ENCODE measurements at regions not wholly inside any gene's neighbourhood (a gene's known extent, or its start where the extent isn't known, plus 50 kb on each side); places are given as distances from the start of the nearest gene placed in this dataset.

DNA sequence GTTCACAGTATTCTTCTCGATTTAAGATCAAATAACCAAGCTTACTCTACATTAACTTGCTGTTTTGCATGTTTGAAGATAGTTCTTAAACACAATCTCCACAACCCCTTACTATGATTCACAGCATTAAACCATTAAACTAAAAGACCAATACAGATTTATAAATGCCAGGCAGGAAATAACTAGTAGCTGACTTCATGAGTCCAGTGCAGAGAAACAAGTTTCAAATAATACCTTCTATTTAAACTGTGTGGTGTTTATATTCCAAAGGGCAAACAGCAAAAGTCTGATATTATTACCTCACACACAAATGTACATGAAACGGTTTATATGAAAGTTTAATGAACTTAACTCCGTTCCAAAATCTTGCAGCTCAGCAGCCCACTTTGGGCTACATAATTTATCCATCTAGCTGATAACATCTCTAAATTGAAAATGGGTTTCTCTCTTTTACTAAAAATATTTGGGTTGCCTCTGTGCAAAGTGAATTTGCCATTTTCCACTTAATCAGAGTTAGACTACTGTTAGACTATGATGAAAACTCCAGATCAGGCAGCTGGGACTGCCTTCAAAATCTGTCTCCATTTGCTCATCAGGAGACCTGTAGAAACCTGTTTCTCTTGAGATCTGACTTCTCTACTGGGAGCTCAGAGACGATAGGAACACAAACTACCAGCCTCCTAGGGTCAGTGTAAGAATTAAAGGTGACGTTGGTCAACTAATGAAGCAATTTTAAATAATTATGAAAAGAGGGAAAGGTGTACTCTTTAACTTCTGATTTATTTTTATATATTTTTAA lies 287.3 kb downstream of the FZD1 start:
- no peak for DNase-seq (ENCODE audit: low read depth)
- TF ChIP-seq, protein P1, sequence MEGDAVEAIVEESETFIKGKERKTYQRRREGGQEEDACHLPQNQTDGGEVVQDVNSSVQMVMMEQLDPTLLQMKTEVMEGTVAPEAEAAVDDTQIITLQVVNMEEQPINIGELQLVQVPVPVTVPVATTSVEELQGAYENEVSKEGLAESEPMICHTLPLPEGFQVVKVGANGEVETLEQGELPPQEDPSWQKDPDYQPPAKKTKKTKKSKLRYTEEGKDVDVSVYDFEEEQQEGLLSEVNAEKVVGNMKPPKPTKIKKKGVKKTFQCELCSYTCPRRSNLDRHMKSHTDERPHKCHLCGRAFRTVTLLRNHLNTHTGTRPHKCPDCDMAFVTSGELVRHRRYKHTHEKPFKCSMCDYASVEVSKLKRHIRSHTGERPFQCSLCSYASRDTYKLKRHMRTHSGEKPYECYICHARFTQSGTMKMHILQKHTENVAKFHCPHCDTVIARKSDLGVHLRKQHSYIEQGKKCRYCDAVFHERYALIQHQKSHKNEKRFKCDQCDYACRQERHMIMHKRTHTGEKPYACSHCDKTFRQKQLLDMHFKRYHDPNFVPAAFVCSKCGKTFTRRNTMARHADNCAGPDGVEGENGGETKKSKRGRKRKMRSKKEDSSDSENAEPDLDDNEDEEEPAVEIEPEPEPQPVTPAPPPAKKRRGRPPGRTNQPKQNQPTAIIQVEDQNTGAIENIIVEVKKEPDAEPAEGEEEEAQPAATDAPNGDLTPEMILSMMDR (IDR thresholded peaks at IDR 0.05; ENCODE audit: control insufficient read depth, extremely low read depth, insufficient read depth), result no peak
- no peak overlapping the region for H3K4me3 ChIP-seq (ENCODE audit: low read depth, low read length)

- no peak for DNase-seq (ENCODE audit: low read depth)
- TF ChIP-seq, protein P1 (IDR thresholded peaks at IDR 0.05; ENCODE audit: control insufficient read depth, extremely low read depth, insufficient read depth), result no peak
- no peak overlapping the region for H3K4me3 ChIP-seq (ENCODE audit: low read depth, low read length)
Measured at GRCh38 chr7:91553410-91553895, 289.2 kb downstream of the FZD1 start.

DNA sequence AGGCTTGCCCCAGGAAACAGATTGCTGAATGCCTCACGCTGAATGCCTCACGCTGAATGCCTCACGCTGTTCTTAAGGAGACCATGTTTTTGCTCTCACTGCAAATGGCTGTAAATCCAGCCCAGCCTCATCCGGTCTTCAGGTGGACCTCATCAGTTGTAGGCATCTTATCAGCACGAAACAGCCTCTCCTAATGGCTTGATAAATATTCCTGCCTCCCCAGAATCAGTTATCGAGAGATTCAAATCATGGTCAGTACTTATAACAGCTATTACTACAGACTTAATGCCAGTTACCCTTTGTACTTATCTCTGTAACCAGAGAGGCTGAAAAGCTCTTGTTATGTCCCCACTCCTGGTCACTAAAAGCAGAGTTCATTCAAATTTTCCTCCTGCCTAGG lies 290.6 kb downstream of the FZD1 start:
- no peak for DNase-seq (ENCODE audit: low read depth)
- H3K4me3 ChIP-seq (ENCODE audit: low read depth, low read length), result no peak overlapping the region
- TF ChIP-seq, protein P1 (IDR thresholded peaks at IDR 0.05; ENCODE audit: control insufficient read depth, extremely low read depth, insufficient read depth), result no peak

DNA sequence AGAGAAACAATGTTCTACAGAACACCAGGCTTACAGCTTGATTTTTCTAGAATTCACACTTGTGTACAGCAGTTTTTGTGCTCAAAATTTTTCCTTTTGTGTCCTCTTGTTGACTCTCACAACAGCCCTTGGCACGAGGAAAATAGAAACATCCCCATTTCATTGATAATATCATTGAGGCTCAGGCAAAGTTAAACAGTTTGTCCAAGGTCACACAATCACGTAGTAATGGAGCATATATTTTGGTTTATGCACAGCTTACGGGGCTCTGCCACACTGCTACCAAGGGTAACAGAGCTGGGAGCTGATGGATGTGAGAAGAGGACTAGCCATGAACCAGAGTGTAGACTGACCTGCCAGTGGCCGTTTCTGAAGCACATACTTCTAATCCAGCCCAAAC lies 292.0 kb downstream of the FZD1 start:
- no peak overlapping the region for H3K4me3 ChIP-seq (ENCODE audit: low read depth, low read length)
- no peak for DNase-seq (ENCODE audit: low read depth)
- TF ChIP-seq, protein P1 (IDR thresholded peaks at IDR 0.05; ENCODE audit: control insufficient read depth, extremely low read depth, insufficient read depth), result no peak

DNA sequence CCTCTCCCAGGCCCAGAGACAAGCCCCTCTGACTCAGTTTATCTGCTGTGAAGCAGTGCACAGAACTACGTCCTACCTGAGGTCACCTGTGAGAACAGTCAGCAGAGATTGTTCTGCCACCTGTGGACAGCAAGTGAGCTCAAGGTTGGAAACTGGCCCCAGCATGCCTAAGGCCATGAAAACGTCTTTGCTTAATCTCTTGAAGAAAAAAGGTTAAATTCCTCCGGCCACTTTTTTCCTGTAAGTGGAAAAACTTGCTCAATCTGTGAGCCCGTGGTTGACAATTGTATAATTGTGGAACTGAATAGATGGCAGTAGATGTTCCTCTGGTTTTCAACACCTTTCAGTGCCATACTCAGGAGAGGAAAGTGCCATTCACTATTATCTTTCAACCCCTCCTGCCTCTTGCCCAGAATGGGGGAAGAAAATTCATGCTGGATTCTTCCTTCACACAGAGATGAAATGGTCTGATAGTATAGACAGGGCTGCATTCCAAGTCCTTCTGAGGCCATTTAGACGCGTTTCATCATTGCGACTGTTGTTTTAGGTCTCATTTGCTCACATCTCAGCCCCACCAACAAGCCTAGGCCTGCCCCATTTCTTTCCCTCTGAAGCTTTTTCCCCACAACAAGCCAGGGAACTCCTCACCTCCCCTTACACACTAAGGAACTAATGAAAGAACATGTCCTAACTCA lies 292.9 kb downstream of the FZD1 start:
- no peak overlapping the region for H3K4me3 ChIP-seq (ENCODE audit: low read depth, low read length)
- no peak for DNase-seq (ENCODE audit: low read depth)
- TF ChIP-seq, protein P1 (IDR thresholded peaks at IDR 0.05; ENCODE audit: control insufficient read depth, extremely low read depth, insufficient read depth), result no peak

DNA sequence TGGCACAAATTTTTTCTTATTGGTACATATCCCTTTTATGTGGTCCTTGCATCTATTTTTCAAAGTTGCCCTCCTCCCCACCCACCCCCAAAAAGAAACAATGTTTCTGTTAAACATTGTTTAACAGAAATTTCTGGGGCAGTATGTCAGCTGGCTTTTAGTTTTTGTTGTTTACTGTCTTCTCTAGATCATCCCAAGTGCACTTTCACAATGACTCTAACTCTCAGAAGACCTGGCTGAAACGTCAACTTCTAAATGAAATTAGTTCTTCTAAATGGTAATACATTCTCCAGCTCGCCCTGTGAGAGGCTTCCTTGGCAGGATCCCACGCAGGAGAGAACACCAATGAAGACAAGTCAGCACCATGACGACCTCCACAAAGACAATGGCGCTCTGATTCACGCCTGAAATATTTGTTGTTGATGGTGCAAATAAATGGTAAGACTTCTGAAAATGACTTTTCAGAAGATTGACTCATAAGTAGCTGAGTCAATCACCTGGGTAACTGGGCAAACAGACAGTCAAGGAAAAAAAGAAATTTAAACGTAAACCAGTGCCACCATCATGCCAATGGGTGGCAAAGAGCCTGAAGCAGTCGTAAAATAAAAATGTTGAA lies 293.7 kb downstream of the FZD1 start:
- H3K4me3 ChIP-seq (ENCODE audit: low read depth, low read length), result no peak overlapping the region
- DNase-seq (ENCODE audit: low read depth), result no peak
- TF ChIP-seq, protein P1 (IDR thresholded peaks at IDR 0.05; ENCODE audit: control insufficient read depth, extremely low read depth, insufficient read depth), result no peak

All from LNCaP clone FGC (cell line).